HepG2 (cell line): ENCODE measurements at regions not wholly inside any gene's neighbourhood (a gene's known extent, or its start where the extent isn't known, plus 50 kb on each side); places are given as distances from the start of the nearest gene placed in this dataset.

Experiments used
- ATAC-seq: fragments of 200-7000 bp; cut with Tn5 transposase; 3 replicates; pipeline ENCODE4 v1.9.1; 2020; ENCODE audit warnings: mild to moderate bottlenecking, moderate library complexity
- BruUV-seq: library from RNA; stranded (reverse); fragments of 400-500 nt; replicated peaks from 2 replicates; lab custom pipeline; 2021; lab: Mats Ljungman, UMichigan
- CTCF ChIA-PET: fragments of 300-600 bp; formaldehyde crosslinking; extraction: SDS; loops from one replicate; lab custom pipeline; 2021; ENCODE audit warnings: low total read pairs, inconsistent platforms, low intra/inter-chr PET ratio; lab: Yijun Ruan, JAX
- POLR2A ChIA-PET: fragments of 350-600 bp; sonication (Branson Sonifier 250); formaldehyde crosslinking; loops from one replicate; lab custom pipeline; 2020; ENCODE audit warnings: antibody characterized with exemption, inconsistent platforms; lab: Yijun Ruan, JAX
- DNase-seq: peaks from one replicate; pipeline ENCODE4 v3.0.0-alpha.2; 2015; ENCODE audit warnings: low spot score
- FAIRE-seq: peaks from 3 replicates; lab custom pipeline; 2011; peaks lifted over from hg19 to GRCh38; lab: Jason Lieb, UNC
- H2AFZ ChIP-seq: one replicate; pipeline ENCODE4 v1.6.1; 2011; ENCODE audit warnings: low read length, inconsistent platforms
- H3K27ac ChIP-seq: fragments of 300-600 bp; 3 replicates; pipeline ENCODE4 v1.8.0; 2011; ENCODE audit warnings: mixed run types, mild to moderate bottlenecking, mixed read lengths, low read length, inconsistent platforms; ENCODE audit not compliant: insufficient read depth; ENCODE audit errors: extremely low read length
- H3K27me3 ChIP-seq, 2 experiments: fragments of 200-600 bp in 1 of 2; 2 replicates in 1 of 2; 3 replicates in 1 of 2; pipeline versions ENCODE4 v1.6.0 to v1.8.0; 2011; ENCODE audit warnings: low read length in 2 of 2, mild to moderate bottlenecking in 2 of 2, moderate library complexity in 2 of 2, inconsistent platforms in 1 of 2; ENCODE audit not compliant: insufficient read depth in 2 of 2, control insufficient read depth in 1 of 2
- H3K36me3 ChIP-seq, 2 experiments: fragments of 200-600 bp in 1 of 2; replicated peaks in 1 of 2; 2 replicates in 1 of 2; 3 replicates in 1 of 2; pipeline versions ENCODE4 v1.5.1 to v1.8.0; 2011; ENCODE audit warnings: low read length in 2 of 2, inconsistent platforms in 1 of 2; ENCODE audit not compliant: insufficient read depth in 2 of 2, control insufficient read depth in 1 of 2
- H3K4me1 ChIP-seq: 2 replicates; pipeline ENCODE4 v1.5.1; 2012; ENCODE audit warnings: low read length, inconsistent platforms; ENCODE audit not compliant: insufficient read depth
- H3K4me2 ChIP-seq: 2 replicates; pipeline ENCODE4 v1.6.0; 2011; ENCODE audit warnings: low read depth, low read length, inconsistent platforms
- H3K4me3 ChIP-seq, 3 experiments: fragments of 200-600 bp in 1 of 3; sonication (generic), shearing (Covaris generic) in 1 of 3; replicated peaks in 1 of 3; 2 replicates each; pipeline ENCODE4 v1.5.1; 2011 to 2016; ENCODE audit warnings: low read length in 3 of 3, inconsistent platforms in 2 of 3, low read depth in 2 of 3, mild to moderate bottlenecking in 2 of 3, control low read depth in 1 of 3, mixed read lengths in 1 of 3; ENCODE audit not compliant: insufficient read depth in 1 of 3
- H3K79me2 ChIP-seq: one replicate; pipeline ENCODE4 v1.6.1; 2011; ENCODE audit warnings: low read length, inconsistent platforms; ENCODE audit not compliant: insufficient read depth
- H3K9ac ChIP-seq: 2 replicates; pipeline ENCODE4 v1.6.0; 2011; ENCODE audit warnings: mild to moderate bottlenecking, low read depth, low read length, inconsistent platforms; ENCODE audit not compliant: insufficient read depth
- H3K9me3 ChIP-seq: 2 replicates; pipeline ENCODE4 v1.5.1; 2012; ENCODE audit warnings: mild to moderate bottlenecking, low read length
- H4K20me1 ChIP-seq: 2 replicates; pipeline ENCODE4 v1.6.0; 2011; ENCODE audit warnings: inconsistent platforms, mild to moderate bottlenecking, low read length, moderate library complexity; ENCODE audit not compliant: insufficient read depth
- ADNP ChIP-seq: sonication (generic); formaldehyde crosslinking; IDR thresholded peaks from 2 replicates; pipeline ENCODE4 v1.4.0; 2020; ENCODE audit warnings: missing genetic modification reagents
- DMAP1 ChIP-seq: IDR thresholded peaks from 2 replicates; pipeline ENCODE4 v1.6.1; 2016
- FOSL1 ChIP-seq: sonication (generic); formaldehyde crosslinking; IDR thresholded peaks from 2 replicates; pipeline ENCODE4 v1.9.0; 2021; ENCODE audit warnings: missing genetic modification reagents, borderline replicate concordance
- HCFC1 ChIP-seq: fragments of 150-350 bp; IDR thresholded peaks from 2 replicates; pipeline ENCODE4 v1.6.1; 2014; ENCODE audit warnings: low read depth, low read length
- HES4 ChIP-seq: sonication (generic); formaldehyde crosslinking; IDR thresholded peaks from 2 replicates; pipeline ENCODE4 v1.9.0; 2021; ENCODE audit warnings: mild to moderate bottlenecking, missing genetic modification reagents, borderline replicate concordance
- HHEX ChIP-seq: IDR thresholded peaks from 2 replicates; pipeline ENCODE4 v1.6.1; 2016; ENCODE audit warnings: control low read depth
- LCORL ChIP-seq, 2 experiments: fragments of 450-650 bp in 1 of 2; sonication (generic) in 1 of 2; formaldehyde crosslinking in 1 of 2; IDR thresholded peaks; 2 replicates each; pipeline versions ENCODE4 v1.5.0 to v1.6.1; 2017 to 2020; ENCODE audit warnings: antibody characterized with exemption in 1 of 2, missing genetic modification reagents in 1 of 2
- MAF1 ChIP-seq: sonication (generic); formaldehyde crosslinking; IDR thresholded peaks from 2 replicates; pipeline ENCODE4 v1.5.0; 2020; ENCODE audit warnings: missing genetic modification reagents, borderline replicate concordance
- MAFK ChIP-seq, 2 experiments: IDR thresholded peaks in 1 of 2; conservative IDR thresholded peaks in 1 of 2; 2 replicates each; pipeline ENCODE4 v1.6.1; 2011; ENCODE audit warnings: improper control_type of control experiment in 2 of 2, low read length in 2 of 2
- MXD3 ChIP-seq: IDR thresholded peaks from 2 replicates; pipeline ENCODE4 v1.6.1; 2016; ENCODE audit warnings: mild to moderate bottlenecking, missing biosample characterization, missing genetic modification reagents
- PCBP2 ChIP-seq: fragments of 200-400 bp; formaldehyde crosslinking; optimal IDR thresholded peaks from 2 replicates; pipeline ENCODE3; 2018; ENCODE audit warnings: low read length, low read depth; ENCODE audit not compliant: poor library complexity, severe bottlenecking
- RARA ChIP-seq: IDR thresholded peaks from 2 replicates; pipeline ENCODE4 v1.6.1; 2016; ENCODE audit warnings: missing genetic modification reagents, missing compliant biosample characterization
- SRSF9 ChIP-seq: fragments of 200-400 bp; formaldehyde crosslinking; IDR thresholded peaks from 2 replicates; pipeline ENCODE4 v1.6.1; 2018; ENCODE audit warnings: borderline replicate concordance, mild to moderate bottlenecking, low read depth, low read length; ENCODE audit not compliant: insufficient read depth, poor library complexity, severe bottlenecking
- ZBTB3 ChIP-seq: sonication (generic); formaldehyde crosslinking; IDR thresholded peaks from 2 replicates; pipeline ENCODE4 v1.4.0; 2020; ENCODE audit warnings: low read depth, mild to moderate bottlenecking, moderate library complexity, missing genetic modification reagents, borderline replicate concordance
- ZBTB43 ChIP-seq: sonication (generic); formaldehyde crosslinking; conservative IDR thresholded peaks from 2 replicates; pipeline ENCODE4 v1.4.0; 2020; ENCODE audit warnings: missing genetic modification reagents
- ZIK1 ChIP-seq: sonication (generic); formaldehyde crosslinking; IDR thresholded peaks from 2 replicates; pipeline ENCODE4 v1.5.0; 2020; ENCODE audit warnings: mild to moderate bottlenecking, low read depth, missing genetic modification reagents, borderline replicate concordance
- ZNF670 ChIP-seq: sonication (generic); formaldehyde crosslinking; IDR thresholded peaks from 2 replicates; pipeline ENCODE4 v1.8.0; 2022; ENCODE audit warnings: mild to moderate bottlenecking, missing genetic modification reagents, borderline replicate concordance
- WGBS: methylation state at CpG from one replicate; pipeline ENCODE4 v1.1.6; 2017; ENCODE audit warnings: low lambda C conversion rate; 5-methylcytosine and 5-hydroxymethylcytosine counted together
- in situ Hi-C: cut with HindIII; loops from 2 replicates; pipeline ENCODE4 v1.10.0; 2017; ENCODE audit warnings: low pct_unique_long_range_greater_than_20kb; ENCODE audit not compliant: extremely low pct_ligation_motif_present
- intact Hi-C: fragments of 100-400 bp; cut with micrococcal nuclease; formaldehyde crosslinking; loops from one replicate; pipeline ENCODE4 v1.10.0; 2022; ENCODE audit not compliant: unreplicated experiment
- TF ChIP-seq, protein P1 (sequence below): sonication (generic); formaldehyde crosslinking; IDR thresholded peaks from 2 replicates; pipeline ENCODE4 v1.5.1; 2020; ENCODE audit warnings: mild to moderate bottlenecking, missing genetic modification reagents, moderate library complexity
- TF ChIP-seq, protein P2 (sequence below): IDR thresholded peaks from 2 replicates; pipeline ENCODE4 v1.6.1; 2016; ENCODE audit warnings: low read depth

DNA sequence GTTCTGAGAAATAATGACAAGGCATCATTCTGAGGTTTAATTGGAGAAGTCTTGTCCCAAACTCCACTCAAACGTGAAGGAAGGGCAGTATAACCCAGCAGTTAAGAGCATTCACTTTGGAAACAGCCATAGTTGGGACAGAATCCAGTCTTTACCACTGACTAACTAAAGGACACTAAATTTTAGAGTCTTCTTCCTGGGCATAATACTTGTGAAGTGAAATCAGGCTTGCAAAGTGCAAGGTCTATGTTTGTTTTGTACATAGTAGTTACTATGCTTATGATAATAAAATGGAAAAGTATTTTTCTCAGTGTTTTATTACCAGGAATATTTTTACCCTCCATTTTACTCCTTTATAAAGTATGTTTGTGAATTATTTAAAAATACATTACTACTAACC, 748.2 kb upstream of the ID2 start:
- no peaks in the 10 kb centered on the region for H3K4me1 ChIP-seq
- no peak overlapping the region for H3K4me3 ChIP-seq
- no peaks in the 10 kb centered on the region for H3K9me3 ChIP-seq
- intact Hi-C loops: no loop called here
- BruUV-seq: no TSS peak
- H3K27me3 ChIP-seq: no peaks in the 10 kb centered on the region
- H3K4me2 ChIP-seq: no peak overlapping the region
- FAIRE-seq: no peak
- H3K36me3 ChIP-seq: no peaks in the 10 kb centered on the region
- POLR2A ChIA-PET: no interaction called here
- in situ Hi-C loops: no loop called here
- ATAC-seq: no peak
- no peak for TF ChIP-seq LCORL (IDR thresholded peaks at IDR 0.05)
- no peak for TF ChIP-seq LCORL (CRISPR knock-in tag; IDR thresholded peaks at IDR 0.05)
- no peak for TF ChIP-seq ZBTB43 (CRISPR knock-in tag)
- no peak for TF ChIP-seq HES4 (CRISPR knock-in tag)
- TF ChIP-seq, protein P1, sequence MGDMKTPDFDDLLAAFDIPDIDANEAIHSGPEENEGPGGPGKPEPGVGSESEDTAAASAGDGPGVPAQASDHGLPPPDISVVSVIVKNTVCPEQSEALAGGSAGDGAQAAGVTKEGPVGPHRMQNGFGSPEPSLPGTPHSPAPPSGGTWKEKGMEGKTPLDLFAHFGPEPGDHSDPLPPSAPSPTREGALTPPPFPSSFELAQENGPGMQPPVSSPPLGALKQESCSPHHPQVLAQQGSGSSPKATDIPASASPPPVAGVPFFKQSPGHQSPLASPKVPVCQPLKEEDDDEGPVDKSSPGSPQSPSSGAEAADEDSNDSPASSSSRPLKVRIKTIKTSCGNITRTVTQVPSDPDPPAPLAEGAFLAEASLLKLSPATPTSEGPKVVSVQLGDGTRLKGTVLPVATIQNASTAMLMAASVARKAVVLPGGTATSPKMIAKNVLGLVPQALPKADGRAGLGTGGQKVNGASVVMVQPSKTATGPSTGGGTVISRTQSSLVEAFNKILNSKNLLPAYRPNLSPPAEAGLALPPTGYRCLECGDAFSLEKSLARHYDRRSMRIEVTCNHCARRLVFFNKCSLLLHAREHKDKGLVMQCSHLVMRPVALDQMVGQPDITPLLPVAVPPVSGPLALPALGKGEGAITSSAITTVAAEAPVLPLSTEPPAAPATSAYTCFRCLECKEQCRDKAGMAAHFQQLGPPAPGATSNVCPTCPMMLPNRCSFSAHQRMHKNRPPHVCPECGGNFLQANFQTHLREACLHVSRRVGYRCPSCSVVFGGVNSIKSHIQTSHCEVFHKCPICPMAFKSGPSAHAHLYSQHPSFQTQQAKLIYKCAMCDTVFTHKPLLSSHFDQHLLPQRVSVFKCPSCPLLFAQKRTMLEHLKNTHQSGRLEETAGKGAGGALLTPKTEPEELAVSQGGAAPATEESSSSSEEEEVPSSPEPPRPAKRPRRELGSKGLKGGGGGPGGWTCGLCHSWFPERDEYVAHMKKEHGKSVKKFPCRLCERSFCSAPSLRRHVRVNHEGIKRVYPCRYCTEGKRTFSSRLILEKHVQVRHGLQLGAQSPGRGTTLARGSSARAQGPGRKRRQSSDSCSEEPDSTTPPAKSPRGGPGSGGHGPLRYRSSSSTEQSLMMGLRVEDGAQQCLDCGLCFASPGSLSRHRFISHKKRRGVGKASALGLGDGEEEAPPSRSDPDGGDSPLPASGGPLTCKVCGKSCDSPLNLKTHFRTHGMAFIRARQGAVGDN: no peak
- no peak for TF ChIP-seq ZNF670 (CRISPR knock-in tag)
- TF ChIP-seq RARA: no peak
- no peak for TF ChIP-seq MXD3 (CRISPR knock-in tag)
- TF ChIP-seq FOSL1 (CRISPR knock-in tag): no peak
- TF ChIP-seq, protein P2, sequence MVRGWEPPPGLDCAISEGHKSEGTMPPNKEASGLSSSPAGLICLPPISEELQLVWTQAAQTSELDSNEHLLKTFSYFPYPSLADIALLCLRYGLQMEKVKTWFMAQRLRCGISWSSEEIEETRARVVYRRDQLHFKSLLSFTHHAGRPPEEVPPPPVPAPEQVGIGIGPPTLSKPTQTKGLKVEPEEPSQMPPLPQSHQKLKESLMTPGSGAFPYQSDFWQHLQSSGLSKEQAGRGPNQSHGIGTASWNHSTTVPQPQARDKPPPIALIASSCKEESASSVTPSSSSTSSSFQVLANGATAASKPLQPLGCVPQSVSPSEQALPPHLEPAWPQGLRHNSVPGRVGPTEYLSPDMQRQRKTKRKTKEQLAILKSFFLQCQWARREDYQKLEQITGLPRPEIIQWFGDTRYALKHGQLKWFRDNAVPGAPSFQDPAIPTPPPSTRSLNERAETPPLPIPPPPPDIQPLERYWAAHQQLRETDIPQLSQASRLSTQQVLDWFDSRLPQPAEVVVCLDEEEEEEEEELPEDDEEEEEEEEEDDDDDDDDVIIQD (CRISPR knock-in tag): no peak
- TF ChIP-seq MAFK (conservative IDR thresholded peaks at IDR 0.05 in 1 of 2, IDR thresholded peaks at IDR 0.05 in 1 of 2; ENCODE audit: low read length in 2 of 2): no peak
- TF ChIP-seq HHEX: no peak
- TF ChIP-seq ADNP (CRISPR knock-in tag): no peak
- TF ChIP-seq ZBTB3 (CRISPR knock-in tag): no peak
- no peak for TF ChIP-seq ZIK1
- no peak for TF ChIP-seq PCBP2
- no peak for TF ChIP-seq DMAP1 (CRISPR knock-in tag)
- TF ChIP-seq HCFC1: no peak
- TF ChIP-seq SRSF9: no peak
- TF ChIP-seq MAF1 (CRISPR knock-in tag): no peak
- H2AFZ ChIP-seq: no peak overlapping the region
- 0% methylated on average over 1 of the region's 1 CpG for WGBS
- H3K27ac ChIP-seq: no peak overlapping the region
- no peak overlapping the region for H3K9ac ChIP-seq
- no peak for DNase-seq
- no peaks in the 10 kb centered on the region for H4K20me1 ChIP-seq
- no peaks in the 10 kb centered on the region for H3K79me2 ChIP-seq
- CTCF ChIA-PET: no interaction called here
